ENCODE measurements at regions not wholly inside any gene's neighbourhood (a gene's known extent, or its start where the extent isn't known, plus 50 kb on each side); places are given as distances from the start of the nearest gene placed in this dataset.

GRCh38 chr5:96084874-96085506 is 123.3 kb upstream of the ELL2 start:
- ATAC-seq: no peak
- Mint-ChIP-seq H3K4me1 (no peaks in the 10 kb centered on the region), H3K27me3 (peaks cover 31% of the 10 kb centered on the region)

GRCh38 chr5:96083361-96083881 is 121.8 kb upstream of the ELL2 start:
- H3K9me3 ChIP-seq (ENCODE audit: control insufficient read depth, low read length, poor library complexity, severe bottlenecking): no peaks in the 10 kb centered on the region
- DNase-seq (no peak), ATAC-seq (no peak)
- no peak overlapping the region for H3K27ac Mint-ChIP-seq
- H3K4me3 Mint-ChIP-seq: no peak overlapping the region
- no peaks in the 10 kb centered on the region for H3K4me1 Mint-ChIP-seq
- H3K27me3 Mint-ChIP-seq: peaks cover 35% of the 10 kb centered on the region
- H3K36me3 Mint-ChIP-seq (ENCODE audit: low read depth): no peaks in the 10 kb centered on the region

More at GRCh38 chr5:96084874-96085506, 123.3 kb upstream of the ELL2 start:
- DNase-seq: no peak
- no peak overlapping the region for H3K27ac Mint-ChIP-seq
- H3K4me3 Mint-ChIP-seq: no peak overlapping the region
- no peaks in the 10 kb centered on the region for H3K36me3 Mint-ChIP-seq (ENCODE audit: low read depth)
- no peaks in the 10 kb centered on the region for H3K9me3 ChIP-seq (ENCODE audit: control insufficient read depth, low read length, poor library complexity, severe bottlenecking)

- no peak overlapping the region for H3K27ac Mint-ChIP-seq
- DNase-seq (no peak), ATAC-seq (no peak)
- no peaks in the 10 kb centered on the region for H3K4me1 Mint-ChIP-seq
- no peaks in the 10 kb centered on the region for H3K9me3 ChIP-seq (ENCODE audit: control insufficient read depth, low read length, poor library complexity, severe bottlenecking)
- peaks cover 38% of the 10 kb centered on the region for H3K27me3 Mint-ChIP-seq
- no peak overlapping the region for H3K4me3 Mint-ChIP-seq
- no peaks in the 10 kb centered on the region for H3K36me3 Mint-ChIP-seq (ENCODE audit: low read depth)
Measured at GRCh38 chr5:96081276-96081858, 119.7 kb upstream of the ELL2 start.

- no peaks in the 10 kb centered on the region for H3K9me3 ChIP-seq (ENCODE audit: control insufficient read depth, low read length, poor library complexity, severe bottlenecking)
- DNase-seq: no peak
- ATAC-seq: no peak
- H3K36me3 Mint-ChIP-seq (ENCODE audit: low read depth): no peaks in the 10 kb centered on the region
- H3K27ac Mint-ChIP-seq: no peak overlapping the region
- no peak overlapping the region for H3K4me3 Mint-ChIP-seq
- H3K4me1 Mint-ChIP-seq: no peaks in the 10 kb centered on the region
- H3K27me3 Mint-ChIP-seq: peaks cover 38% of the 10 kb centered on the region
Measured at GRCh38 chr5:96080557-96080956, 118.9 kb upstream of the ELL2 start.

- H3K9me3 ChIP-seq (ENCODE audit: control insufficient read depth, low read length, poor library complexity, severe bottlenecking): no peaks in the 10 kb centered on the region
- no peak for DNase-seq
- no peak overlapping the region for H3K4me3 Mint-ChIP-seq
- H3K4me1 Mint-ChIP-seq: no peaks in the 10 kb centered on the region
- no peaks in the 10 kb centered on the region for H3K36me3 Mint-ChIP-seq (ENCODE audit: low read depth)
- H3K27ac Mint-ChIP-seq: no peak overlapping the region
- ATAC-seq: no peak
- H3K27me3 Mint-ChIP-seq: peaks cover 38% of the 10 kb centered on the region
Measured at GRCh38 chr5:96079962-96080361, 118.3 kb upstream of the ELL2 start.

- ATAC-seq (no peak), DNase-seq (no peak)
- Mint-ChIP-seq H3K4me3 (no peak overlapping the region), H3K27ac (no peak overlapping the region), H3K36me3 (ENCODE audit: low read depth) (no peaks in the 10 kb centered on the region), H3K27me3 (peaks cover 30% of the 10 kb centered on the region), H3K4me1 (no peaks in the 10 kb centered on the region)
- H3K9me3 ChIP-seq (ENCODE audit: control insufficient read depth, low read length, poor library complexity, severe bottlenecking): no peaks in the 10 kb centered on the region
Measured at GRCh38 chr5:96079075-96079474, 117.4 kb upstream of the ELL2 start.

GRCh38 chr5:96076451-96076850 is 114.8 kb upstream of the ELL2 start:
- ATAC-seq (no peak), DNase-seq (no peak)
- Mint-ChIP-seq H3K27ac (no peak overlapping the region), H3K27me3 (peaks cover 15% of the 10 kb centered on the region), H3K36me3 (ENCODE audit: low read depth) (no peaks in the 10 kb centered on the region), H3K4me3 (no peak overlapping the region), H3K4me1 (no peaks in the 10 kb centered on the region)
- no peaks in the 10 kb centered on the region for H3K9me3 ChIP-seq (ENCODE audit: control insufficient read depth, low read length, poor library complexity, severe bottlenecking)

- no peak overlapping the region for H3K4me3 Mint-ChIP-seq
- no peaks in the 10 kb centered on the region for H3K36me3 Mint-ChIP-seq (ENCODE audit: low read depth)
Measured at GRCh38 chr5:96075579-96076289, 114.1 kb upstream of the ELL2 start.

GRCh38 chr5:96074870-96075269 is 113.2 kb upstream of the ELL2 start:
- no peak overlapping the region for H3K4me3 Mint-ChIP-seq
- H3K4me1 Mint-ChIP-seq: no peaks in the 10 kb centered on the region
- ATAC-seq: no peak

More at GRCh38 chr5:96075579-96076289, 114.1 kb upstream of the ELL2 start:
- no peaks in the 10 kb centered on the region for H3K9me3 ChIP-seq (ENCODE audit: control insufficient read depth, low read length, poor library complexity, severe bottlenecking)
- no peak overlapping the region for H3K27ac Mint-ChIP-seq
- ATAC-seq (no peak), DNase-seq (no peak)
- peaks cover 10% of the 10 kb centered on the region for H3K27me3 Mint-ChIP-seq
- H3K4me1 Mint-ChIP-seq: no peaks in the 10 kb centered on the region

GRCh38 chr5:96074460-96074859 is 112.8 kb upstream of the ELL2 start:
- ATAC-seq (no peak), DNase-seq (no peak)
- Mint-ChIP-seq H3K36me3 (ENCODE audit: low read depth) (no peaks in the 10 kb centered on the region), H3K4me3 (no peak overlapping the region), H3K27ac (no peak overlapping the region), H3K27me3 (peaks cover 7% of the 10 kb centered on the region), H3K4me1 (no peaks in the 10 kb centered on the region)
- H3K9me3 ChIP-seq (ENCODE audit: control insufficient read depth, low read length, poor library complexity, severe bottlenecking): no peaks in the 10 kb centered on the region

More at GRCh38 chr5:96074870-96075269, 113.2 kb upstream of the ELL2 start:
- Mint-ChIP-seq H3K27ac (no peak overlapping the region), H3K36me3 (ENCODE audit: low read depth) (no peaks in the 10 kb centered on the region), H3K27me3 (peaks cover 7% of the 10 kb centered on the region)
- no peaks in the 10 kb centered on the region for H3K9me3 ChIP-seq (ENCODE audit: control insufficient read depth, low read length, poor library complexity, severe bottlenecking)
- no peak for DNase-seq

GRCh38 chr5:96072791-96073165 is 111.1 kb upstream of the ELL2 start:
- H3K27me3 Mint-ChIP-seq: no peaks in the 10 kb centered on the region
- no peak overlapping the region for H3K27ac Mint-ChIP-seq

GRCh38 chr5:96072138-96072790 is 110.6 kb upstream of the ELL2 start:
- H3K36me3 Mint-ChIP-seq (ENCODE audit: low read depth): no peaks in the 10 kb centered on the region
- H3K27me3 Mint-ChIP-seq: no peaks in the 10 kb centered on the region
- H3K4me1 Mint-ChIP-seq: no peaks in the 10 kb centered on the region
- ATAC-seq: no peak
- no peaks in the 10 kb centered on the region for H3K9me3 ChIP-seq (ENCODE audit: control insufficient read depth, low read length, poor library complexity, severe bottlenecking)
- no peak overlapping the region for H3K4me3 Mint-ChIP-seq
- H3K27ac Mint-ChIP-seq: no peak overlapping the region
- DNase-seq: no peak

More at GRCh38 chr5:96072791-96073165, 111.1 kb upstream of the ELL2 start:
- no peaks in the 10 kb centered on the region for H3K36me3 Mint-ChIP-seq (ENCODE audit: low read depth)
- ATAC-seq (no peak), DNase-seq (no peak)
- no peaks in the 10 kb centered on the region for H3K9me3 ChIP-seq (ENCODE audit: control insufficient read depth, low read length, poor library complexity, severe bottlenecking)
- no peaks in the 10 kb centered on the region for H3K4me1 Mint-ChIP-seq
- H3K4me3 Mint-ChIP-seq: no peak overlapping the region

GRCh38 chr5:96070622-96071225 is 109.1 kb upstream of the ELL2 start:
- peaks cover 3% of the 10 kb centered on the region for H3K4me1 Mint-ChIP-seq
- H3K27ac Mint-ChIP-seq: no peak overlapping the region
- no peaks in the 10 kb centered on the region for H3K36me3 Mint-ChIP-seq (ENCODE audit: low read depth)
- no peak for DNase-seq
- no peak for ATAC-seq
- no peaks in the 10 kb centered on the region for H3K27me3 Mint-ChIP-seq
- no peak overlapping the region for H3K4me3 Mint-ChIP-seq
- no peaks in the 10 kb centered on the region for H3K9me3 ChIP-seq (ENCODE audit: control insufficient read depth, low read length, poor library complexity, severe bottlenecking)
